GM21447 (cell line): ENCODE measurements at regions not wholly inside any gene's neighbourhood (a gene's known extent, or its start where the extent isn't known, plus 50 kb on each side); places are given as distances from the start of the nearest gene placed in this dataset.
"Not testable (repeated sequence)": the region's sequence is repeated elsewhere in the genome, so short reads cannot be mapped to it uniquely, and the experiment has no call there.

ENCODE experiments used
- ATAC-seq: cut with Tn5 transposase; IDR thresholded peaks from one replicate; pipeline ENCODE4 v1.9.1; 2021; ENCODE audit not compliant: unreplicated experiment

DNA sequence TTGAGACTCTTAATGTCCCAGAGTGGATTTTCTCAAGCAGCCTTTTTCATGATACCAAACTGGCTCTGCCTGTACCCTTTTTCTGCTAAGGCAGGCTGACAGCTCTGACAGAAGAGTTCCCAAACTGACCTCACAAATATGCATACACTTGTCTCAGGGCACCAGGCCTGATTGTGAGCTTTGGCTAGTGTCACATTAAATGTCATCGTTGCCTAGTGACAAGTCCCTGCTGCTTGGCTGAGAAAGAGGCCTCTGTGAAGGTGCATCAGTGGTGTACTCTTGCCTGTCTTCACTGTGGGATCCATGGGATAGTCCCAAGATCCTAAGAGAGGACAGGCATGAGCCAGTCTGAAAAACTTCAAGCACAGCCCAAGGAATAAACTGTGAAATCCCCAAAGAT, 68.8 kb downstream of the RBMY1J start:
- ATAC-seq, result not testable (repeated sequence)

GRCh38 chrY:22477846-22478245, 74.6 kb downstream of the RBMY1J start:
- not testable (repeated sequence) for ATAC-seq

DNA sequence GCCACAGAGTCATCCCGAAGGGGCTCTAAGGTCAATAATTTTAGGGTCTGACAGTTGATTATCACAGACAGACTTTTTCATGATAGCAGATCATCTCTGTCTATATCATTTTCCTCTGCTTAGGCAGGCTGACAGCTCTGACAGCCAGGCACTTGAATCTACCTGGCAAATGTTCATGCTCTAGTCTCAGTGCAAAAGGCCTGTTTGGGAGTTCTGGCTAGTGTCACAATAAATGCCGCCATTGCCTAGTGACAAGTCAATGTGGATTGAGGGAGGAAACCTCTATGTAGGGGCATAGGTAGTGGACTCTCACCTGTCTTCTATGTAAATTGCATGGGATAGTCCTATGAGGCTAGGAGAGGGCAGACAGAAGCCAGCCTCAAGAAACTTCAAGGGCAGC, 81.3 kb downstream of the RBMY1J start:
- not testable (repeated sequence) for ATAC-seq

GRCh38 chrY:22488688-22489087, 85.5 kb downstream of the RBMY1J start:
- not testable (repeated sequence) for ATAC-seq

- not testable (repeated sequence) for ATAC-seq
These were observed 96.5 kb downstream of the RBMY1J start for GRCh38 chrY:22499756-22500155.

DNA sequence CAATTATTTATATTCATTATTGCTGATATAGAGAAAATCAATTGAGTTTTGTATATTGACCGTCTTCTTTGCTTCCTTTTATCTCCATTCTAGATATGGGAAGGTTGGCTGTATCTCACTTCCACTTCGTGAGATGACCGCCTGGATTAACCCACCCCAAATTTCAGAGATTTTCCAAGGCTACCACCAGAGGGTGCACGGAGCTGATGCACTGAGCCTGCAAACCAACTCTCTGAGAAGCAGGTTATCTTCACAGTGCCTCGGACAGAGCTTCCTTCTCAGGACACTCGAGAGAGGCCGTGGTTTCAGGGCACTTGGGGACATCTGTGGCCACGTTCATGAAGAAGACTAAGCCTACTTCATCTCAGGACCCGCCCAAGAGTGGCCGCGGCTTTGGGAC, 110.5 kb downstream of the RBMY1J start:
- not testable (repeated sequence) for ATAC-seq

- ATAC-seq, result not testable (repeated sequence)
These were observed 122.6 kb downstream of the RBMY1J start for GRCh38 chrY:22525841-22526240.

DNA sequence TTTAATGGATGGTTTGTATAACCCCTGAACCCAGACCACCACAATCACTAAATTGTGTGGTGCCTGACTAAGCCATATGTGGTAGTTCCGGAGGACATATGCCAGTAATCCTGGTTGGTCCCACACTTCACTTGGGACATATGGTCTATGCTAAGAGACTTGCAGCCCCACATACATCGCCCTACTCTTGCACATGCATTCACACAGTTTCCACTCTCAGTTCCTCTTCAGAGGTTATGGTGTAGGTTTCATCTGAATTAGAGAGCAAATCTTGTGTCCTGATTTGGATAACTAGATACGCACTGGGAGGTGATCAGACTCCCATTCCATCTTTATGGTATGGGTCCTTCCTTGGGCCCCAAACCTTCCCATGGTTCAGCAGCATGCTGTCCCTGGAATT, 169.8 kb downstream of the RBMY1J start:
- not testable (repeated sequence) for ATAC-seq

GRCh38 chrY:22598767-22599166, 195.6 kb downstream of the RBMY1J start:
- peak; percentile 86 for ATAC-seq

GRCh38 chrY:22605036-22605435, 201.8 kb downstream of the RBMY1J start:
- not testable (repeated sequence) for ATAC-seq

- ATAC-seq, result not testable (repeated sequence)
These were observed 202.4 kb downstream of the RBMY1J start for GRCh38 chrY:22605658-22606057.

DNA sequence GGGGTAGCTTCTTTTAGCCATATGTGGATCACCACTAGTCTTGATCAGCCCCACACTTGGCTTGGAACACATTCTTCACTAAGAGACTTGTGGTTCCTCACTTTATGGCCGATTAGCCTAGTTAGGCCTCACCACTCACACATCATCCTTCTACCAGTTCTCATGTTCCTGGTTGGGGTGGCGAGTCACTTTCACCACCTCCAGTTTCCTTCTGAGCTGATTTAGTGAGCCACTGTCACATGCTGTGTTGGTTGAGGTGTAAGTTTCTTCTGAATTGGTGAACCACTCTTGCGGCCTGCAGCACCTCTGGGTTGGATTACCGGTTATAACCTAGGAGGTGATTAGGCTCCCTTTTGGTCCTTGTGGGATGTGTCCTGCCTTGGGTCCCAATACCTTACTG, 203.7 kb downstream of the RBMY1J start:
- not testable (repeated sequence) for ATAC-seq

- ATAC-seq, result not testable (repeated sequence)
These were observed 209.6 kb downstream of the RBMY1J start for GRCh38 chrY:22612772-22613171.
